ENCODE measurements at regions not wholly inside any gene's neighbourhood (a gene's known extent, or its start where the extent isn't known, plus 50 kb on each side); places are given as distances from the start of the nearest gene placed in this dataset.
A peak's percentile ranks its signal among the peaks of the same experiment; 100 is the strongest.

DNA sequence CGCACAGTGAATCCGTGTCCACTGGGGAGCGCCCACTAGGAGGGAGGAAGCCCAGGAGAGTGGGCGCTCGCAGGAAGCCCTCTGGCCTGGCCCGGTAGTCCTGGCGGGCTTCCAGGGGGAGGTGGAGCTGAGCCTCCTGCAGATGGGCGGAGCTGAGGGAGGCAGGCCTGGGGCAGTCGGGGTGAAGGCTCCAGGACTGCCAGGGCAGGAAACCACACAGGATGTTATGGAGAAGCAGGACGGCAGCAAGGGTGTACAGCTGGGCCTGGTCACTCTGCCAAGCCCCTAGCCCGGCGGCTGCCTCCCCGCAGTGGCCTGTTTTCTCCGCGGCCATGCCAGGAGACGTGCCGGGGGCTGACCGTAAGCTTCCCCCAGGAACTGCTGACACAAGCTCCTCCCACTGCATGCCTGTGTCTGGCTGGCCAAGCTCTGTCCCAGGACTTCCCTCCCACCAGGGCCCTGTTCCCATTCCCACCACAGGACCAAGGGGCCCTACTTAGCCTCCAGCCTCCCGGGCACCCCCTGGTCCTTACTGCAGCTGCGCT lies 143.4 kb upstream of the C14orf180 start:
- no peaks in the 10 kb centered on the region for H3K36me3 Mint-ChIP-seq
- Histone ChIP-seq H3K27ac (ENCODE audit: low read depth, low read length) (no peak overlapping the region), H3K4me1 (ENCODE audit: control insufficient read depth in 2 of 2, insufficient read depth in 2 of 2, low read length in 2 of 2) (no peaks in the 10 kb centered on the region), H3K36me3 (ENCODE audit: control insufficient read depth in 2 of 3, insufficient read depth in 3 of 3, low read length in 3 of 3) (no peaks in the 10 kb centered on the region), H3K27me3 (ENCODE audit: control insufficient read depth in 2 of 2, insufficient read depth in 2 of 2, low read length in 2 of 2) (no peaks in the 10 kb centered on the region), H3K4me3 (ENCODE audit: low read length) (no peak overlapping the region), H3K9me3 (ENCODE audit: control insufficient read depth in 2 of 3, low read length in 3 of 3) (no peaks in the 10 kb centered on the region)
- H3K27ac Mint-ChIP-seq, result peak overlapping the region in 1 of 9 donors; percentile 87
- intact Hi-C loops (cut with micrococcal nuclease), result no loop called here
- DNase-seq, result no peak
- H3K4me1 Mint-ChIP-seq, result peaks cover 0 to 7% (median 0%) of the 10 kb centered on the region in 7 donors
- no peak overlapping the region for H3K4me3 Mint-ChIP-seq
- ATAC-seq, result no peak
- ChIA-PET POLR2A (no interaction called here), CTCF (no interaction called here)
- no peaks in the 10 kb centered on the region for H3K9me3 Mint-ChIP-seq
- no peaks in the 10 kb centered on the region for H3K27me3 Mint-ChIP-seq

GRCh38 chr14:104436741-104437701 lies 142.5 kb upstream of the C14orf180 start:
- H3K27ac Mint-ChIP-seq, result no peak overlapping the region
- ChIA-PET CTCF (no interaction called here), POLR2A (no interaction called here)
- H3K36me3 Mint-ChIP-seq, result no peaks in the 10 kb centered on the region
- H3K4me1 Mint-ChIP-seq, result peaks cover 0 to 7% (median 0%) of the 10 kb centered on the region in 7 donors
- H3K27me3 Mint-ChIP-seq, result no peaks in the 10 kb centered on the region
- no peaks in the 10 kb centered on the region for H3K9me3 ChIP-seq (ENCODE audit: control insufficient read depth in 2 of 3, low read length in 3 of 3)
- H3K4me1 ChIP-seq (ENCODE audit: control insufficient read depth in 2 of 2, insufficient read depth in 2 of 2, low read length in 2 of 2), result no peaks in the 10 kb centered on the region
- H3K4me3 Mint-ChIP-seq, result no peak overlapping the region
- no peaks in the 10 kb centered on the region for H3K36me3 ChIP-seq (ENCODE audit: control insufficient read depth in 2 of 3, insufficient read depth in 3 of 3, low read length in 3 of 3)
- H3K4me3 ChIP-seq (ENCODE audit: low read length), result no peak overlapping the region
- no peak for DNase-seq
- H3K27ac ChIP-seq (ENCODE audit: low read depth, low read length), result no peak overlapping the region
- no peaks in the 10 kb centered on the region for H3K9me3 Mint-ChIP-seq
- intact Hi-C loops (cut with micrococcal nuclease), result no loop called here
- H3K27me3 ChIP-seq (ENCODE audit: control insufficient read depth in 2 of 2, insufficient read depth in 2 of 2, low read length in 2 of 2), result no peaks in the 10 kb centered on the region
- no peak for ATAC-seq

- no peak for ATAC-seq
- no peaks in the 10 kb centered on the region for H3K36me3 ChIP-seq (ENCODE audit: control insufficient read depth in 2 of 3, insufficient read depth in 3 of 3, low read length in 3 of 3)
- H3K27me3 Mint-ChIP-seq, result no peaks in the 10 kb centered on the region
- H3K27ac Mint-ChIP-seq, result no peak overlapping the region
- no peaks in the 10 kb centered on the region for H3K9me3 Mint-ChIP-seq
- DNase-seq, result no peak
- no peaks in the 10 kb centered on the region for H3K4me1 ChIP-seq (ENCODE audit: control insufficient read depth in 2 of 2, insufficient read depth in 2 of 2, low read length in 2 of 2)
- H3K27ac ChIP-seq (ENCODE audit: low read depth, low read length), result no peak overlapping the region
- H3K4me3 ChIP-seq (ENCODE audit: low read length), result no peak overlapping the region
- H3K9me3 ChIP-seq (ENCODE audit: control insufficient read depth in 2 of 3, low read length in 3 of 3), result no peaks in the 10 kb centered on the region
- ChIA-PET CTCF (no interaction called here), POLR2A (no interaction called here)
- no peaks in the 10 kb centered on the region for H3K36me3 Mint-ChIP-seq
- H3K4me1 Mint-ChIP-seq, result peaks cover 0 to 7% (median 0%) of the 10 kb centered on the region in 7 donors
- no peaks in the 10 kb centered on the region for H3K27me3 ChIP-seq (ENCODE audit: control insufficient read depth in 2 of 2, insufficient read depth in 2 of 2, low read length in 2 of 2)
- H3K4me3 Mint-ChIP-seq, result no peak overlapping the region
- intact Hi-C loops (cut with micrococcal nuclease), result no loop called here
These were observed 141.9 kb upstream of the C14orf180 start for GRCh38 chr14:104437703-104438102.

GRCh38 chr14:104438166-104438887 lies 141.2 kb upstream of the C14orf180 start:
- POLR2A ChIA-PET, result no interaction called here
- H3K4me1 Mint-ChIP-seq, result peaks cover 0 to 7% (median 0%) of the 10 kb centered on the region in 7 donors
- no peaks in the 10 kb centered on the region for H3K27me3 Mint-ChIP-seq
- Histone ChIP-seq H3K9me3 (ENCODE audit: control insufficient read depth in 2 of 3, low read length in 3 of 3) (no peaks in the 10 kb centered on the region), H3K27me3 (ENCODE audit: control insufficient read depth in 2 of 2, insufficient read depth in 2 of 2, low read length in 2 of 2) (no peaks in the 10 kb centered on the region), H3K27ac (ENCODE audit: low read depth, low read length) (no peak overlapping the region), H3K4me3 (ENCODE audit: low read length) (no peak overlapping the region), H3K36me3 (ENCODE audit: control insufficient read depth in 2 of 3, insufficient read depth in 3 of 3, low read length in 3 of 3) (no peaks in the 10 kb centered on the region), H3K4me1 (ENCODE audit: control insufficient read depth in 2 of 2, insufficient read depth in 2 of 2, low read length in 2 of 2) (no peaks in the 10 kb centered on the region)
- DNase-seq (no peak), ATAC-seq (no peak)
- intact Hi-C loops (cut with micrococcal nuclease), result no loop called here
- CTCF ChIA-PET, result no interaction called here
- no peak overlapping the region for H3K27ac Mint-ChIP-seq
- no peaks in the 10 kb centered on the region for H3K36me3 Mint-ChIP-seq
- H3K4me3 Mint-ChIP-seq, result no peak overlapping the region
- H3K9me3 Mint-ChIP-seq, result no peaks in the 10 kb centered on the region

- Histone ChIP-seq H3K9me3 (ENCODE audit: control insufficient read depth in 2 of 3, low read length in 3 of 3) (no peaks in the 10 kb centered on the region), H3K27ac (ENCODE audit: low read depth, low read length) (no peak overlapping the region), H3K36me3 (ENCODE audit: control insufficient read depth in 2 of 3, insufficient read depth in 3 of 3, low read length in 3 of 3) (no peaks in the 10 kb centered on the region), H3K4me1 (ENCODE audit: control insufficient read depth in 2 of 2, insufficient read depth in 2 of 2, low read length in 2 of 2) (no peaks in the 10 kb centered on the region), H3K4me3 (ENCODE audit: low read length) (no peak overlapping the region), H3K27me3 (ENCODE audit: control insufficient read depth in 2 of 2, insufficient read depth in 2 of 2, low read length in 2 of 2) (no peaks in the 10 kb centered on the region)
- no peaks in the 10 kb centered on the region for H3K36me3 Mint-ChIP-seq
- intact Hi-C loops (cut with micrococcal nuclease), result no loop called here
- CTCF ChIA-PET, result no interaction called here
- H3K27ac Mint-ChIP-seq, result peak overlapping the region in 3 of 9 donors; percentile 28 to 55 (median 54)
- H3K9me3 Mint-ChIP-seq, result peaks cover 0 to 6% (median 0%) of the 10 kb centered on the region in 11 donors
- peaks cover 0 to 7% (median 0%) of the 10 kb centered on the region in 7 donors for H3K4me1 Mint-ChIP-seq
- no peaks in the 10 kb centered on the region for H3K27me3 Mint-ChIP-seq
- ATAC-seq, result no peak
- POLR2A ChIA-PET, result no interaction called here
- DNase-seq, result no peak
- no peak overlapping the region for H3K4me3 Mint-ChIP-seq
These were observed 139.9 kb upstream of the C14orf180 start for GRCh38 chr14:104439625-104440024.

- intact Hi-C loops (cut with micrococcal nuclease), result no loop called here
- Histone ChIP-seq H3K4me3 (ENCODE audit: low read length) (no peak overlapping the region), H3K27ac (ENCODE audit: low read depth, low read length) (no peak overlapping the region), H3K36me3 (ENCODE audit: control insufficient read depth in 2 of 3, insufficient read depth in 3 of 3, low read length in 3 of 3) (no peaks in the 10 kb centered on the region), H3K9me3 (ENCODE audit: control insufficient read depth in 2 of 3, low read length in 3 of 3) (no peaks in the 10 kb centered on the region), H3K4me1 (ENCODE audit: control insufficient read depth in 2 of 2, insufficient read depth in 2 of 2, low read length in 2 of 2) (no peaks in the 10 kb centered on the region), H3K27me3 (ENCODE audit: control insufficient read depth in 2 of 2, insufficient read depth in 2 of 2, low read length in 2 of 2) (no peaks in the 10 kb centered on the region)
- ChIA-PET POLR2A (no interaction called here), CTCF (no interaction called here)
- Mint-ChIP-seq H3K27ac (peak overlapping the region in 2 of 9 donors; percentile 14 to 62), H3K9me3 (peaks cover 0 to 6% (median 0%) of the 10 kb centered on the region in 11 donors), H3K4me1 (peaks cover 0 to 7% (median 0%) of the 10 kb centered on the region in 7 donors), H3K36me3 (no peaks in the 10 kb centered on the region), H3K4me3 (no peak overlapping the region), H3K27me3 (no peaks in the 10 kb centered on the region)
- DNase-seq, result no peak
- ATAC-seq, result no peak
These were observed 139.1 kb upstream of the C14orf180 start for GRCh38 chr14:104440297-104440956.

Data from naive thymus-derived CD4-positive, alpha-beta T cell (primary cell).